ENCODE measurements at regions not wholly inside any gene's neighbourhood (a gene's known extent, or its start where the extent isn't known, plus 50 kb on each side); places are given as distances from the start of the nearest gene placed in this dataset.

DNA sequence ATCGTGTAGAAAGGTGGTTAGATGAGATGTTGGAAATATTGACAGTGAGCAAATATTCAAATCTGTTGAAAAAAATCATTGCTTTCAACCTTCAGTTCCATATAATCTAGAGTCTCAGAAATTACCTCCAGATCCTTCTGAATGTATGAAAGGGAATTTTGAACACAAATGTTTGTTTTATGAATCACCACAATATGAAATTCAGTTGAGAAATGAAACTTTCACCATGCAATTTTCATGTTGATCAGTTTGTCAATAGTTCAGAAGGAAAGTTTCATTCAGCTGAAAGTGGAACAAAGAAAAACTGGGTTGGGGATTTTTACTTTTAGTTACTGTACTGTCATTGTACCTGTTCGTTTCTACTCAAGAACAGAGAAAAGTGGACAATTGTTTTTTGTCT is 953.6 kb downstream of the SLC6A15 start:
- Histone ChIP-seq H2BK12ac (ENCODE audit: low read depth, low read length) (no peak overlapping the region), H3K4ac (replicated peaks; ENCODE audit: insufficient read length, low read depth, low read length) (no peak overlapping the region), H3K18ac (ENCODE audit: extremely low read depth, low read length) (no peak overlapping the region), H4K8ac (ENCODE audit: extremely low read depth, insufficient read depth, low read length) (no peak overlapping the region), H3K9me3 (ENCODE audit: insufficient read depth in 2 of 2, low read depth in 1 of 2, low read length in 1 of 2) (no peaks in the 10 kb centered on the region), H3K4me2 (ENCODE audit: insufficient read depth in 1 of 2, low read depth in 2 of 2, low read length in 2 of 2) (no peak overlapping the region), H3K36me3 (ENCODE audit: control insufficient read depth in 2 of 4, insufficient read depth in 4 of 4, low read length in 3 of 4) (no peaks in the 10 kb centered on the region), H3K79me2 (ENCODE audit: control insufficient read depth in 1 of 2, insufficient read depth in 2 of 2, low read length in 2 of 2) (no peaks in the 10 kb centered on the region), H2BK15ac (ENCODE audit: low read length) (no peak overlapping the region), H3K9ac (replicated peaks in 1 of 4; ENCODE audit: extremely low read depth in 1 of 4, low read depth in 3 of 4, low read length in 3 of 4) (no peak overlapping the region), H2AFZ (ENCODE audit: low read length) (no peak overlapping the region), H4K5ac (ENCODE audit: insufficient read length, low read depth, low read length) (no peak overlapping the region), H2BK120ac (replicated peaks; ENCODE audit: low read depth, low read length) (no peak overlapping the region), H4K20me1 (replicated peaks in 1 of 2; ENCODE audit: control insufficient read depth in 1 of 2, insufficient read depth in 2 of 2, low read length in 2 of 2) (no peaks in the 10 kb centered on the region), H3K14ac (ENCODE audit: insufficient read length) (no peak overlapping the region), H2BK20ac (ENCODE audit: low read length) (no peak overlapping the region), H2AK5ac (ENCODE audit: low read depth, low read length) (no peak overlapping the region), H3K4me1 (replicated peaks in 1 of 4; ENCODE audit: control insufficient read depth in 3 of 4, insufficient read depth in 4 of 4, low read length in 3 of 4) (peaks cover 0 to 7% (median 0%) of the 10 kb centered on the region in 4 experiments; a peak in 3 of 7 replicates), H3K4me3 (ENCODE audit: extremely low read depth in 1 of 4, insufficient read depth in 2 of 4, low read depth in 3 of 4, low read length in 4 of 4) (no peak overlapping the region), H3K27me3 (replicated peaks in 1 of 4; ENCODE audit: control insufficient read depth in 3 of 4, extremely low read depth in 1 of 4, insufficient read depth in 3 of 4, low read length in 3 of 4) (no peaks in the 10 kb centered on the region), H2BK5ac (ENCODE audit: low read depth, low read length) (no peak overlapping the region), H3K23me2 (ENCODE audit: low read depth, low read length) (no peaks in the 10 kb centered on the region), H3K27ac (ENCODE audit: low read depth, low read length) (no peak overlapping the region), H4K91ac (replicated peaks; ENCODE audit: insufficient read length, low read length) (no peak overlapping the region), H3K56ac (replicated peaks; ENCODE audit: insufficient read length, low read depth, low read length) (no peak overlapping the region), H3K23ac (ENCODE audit: insufficient read length) (no peak overlapping the region), H3K79me1 (ENCODE audit: low read depth, low read length) (no peaks in the 10 kb centered on the region)
- FAIRE-seq (peak; percentile 24), DNase-seq (ENCODE audit: low read depth in 1 of 2, low spot score in 2 of 2) (no peak)
- CTCF ChIA-PET (ENCODE audit: partially characterized antibody): no interaction called here
- 82% methylated on average over 2 of the region's 2 CpGs; no CpG with 5 or more reads in 1 of the 2 experiments for WGBS, 2 experiments (ENCODE audit: extremely low coverage in 1 of 2, insufficient coverage in 1 of 2, insufficient read length in 1 of 2, insufficient replicate concordance in 2 of 2, low coverage in 1 of 2, low lambda C conversion rate in 2 of 2, missing lambda C conversion rate in 1 of 2)
- POLR2A ChIA-PET (ENCODE audit: partially characterized antibody): no interaction called here
- TF ChIP-seq POLR2A (IDR thresholded peaks at IDR 0.05; ENCODE audit: control extremely low read depth in 1 of 2, low read depth in 2 of 2, low read length in 2 of 2) (no peak), KDM5A (IDR thresholded peaks at IDR 0.05; ENCODE audit: low read length) (no peak), NRF1 (IDR thresholded peaks at IDR 0.05; ENCODE audit: low read depth, low read length) (no peak), CHD2 (IDR thresholded peaks at IDR 0.05; ENCODE audit: low read length) (no peak), BACH1 (IDR thresholded peaks at IDR 0.05; ENCODE audit: low read length) (no peak), TAF1 (IDR thresholded peaks at IDR 0.05; ENCODE audit: low read depth, low read length) (no peak), SIRT6 (IDR thresholded peaks at IDR 0.05; ENCODE audit: low read length) (no peak), ZNF274 (IDR thresholded peaks at IDR 0.05; ENCODE audit: borderline replicate concordance, extremely low read depth, low read length) (no peak), CBX5 (IDR thresholded peaks at IDR 0.05; ENCODE audit: low read depth, low read length) (no peak)
- TF ChIP-seq, protein P1, sequence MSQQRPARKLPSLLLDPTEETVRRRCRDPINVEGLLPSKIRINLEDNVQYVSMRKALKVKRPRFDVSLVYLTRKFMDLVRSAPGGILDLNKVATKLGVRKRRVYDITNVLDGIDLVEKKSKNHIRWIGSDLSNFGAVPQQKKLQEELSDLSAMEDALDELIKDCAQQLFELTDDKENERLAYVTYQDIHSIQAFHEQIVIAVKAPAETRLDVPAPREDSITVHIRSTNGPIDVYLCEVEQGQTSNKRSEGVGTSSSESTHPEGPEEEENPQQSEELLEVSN (IDR thresholded peaks at IDR 0.05): no peak

Data from H1 (cell line).